ENCODE measurements at regions not wholly inside any gene's neighbourhood (a gene's known extent, or its start where the extent isn't known, plus 50 kb on each side); places are given as distances from the start of the nearest gene placed in this dataset.

DNA sequence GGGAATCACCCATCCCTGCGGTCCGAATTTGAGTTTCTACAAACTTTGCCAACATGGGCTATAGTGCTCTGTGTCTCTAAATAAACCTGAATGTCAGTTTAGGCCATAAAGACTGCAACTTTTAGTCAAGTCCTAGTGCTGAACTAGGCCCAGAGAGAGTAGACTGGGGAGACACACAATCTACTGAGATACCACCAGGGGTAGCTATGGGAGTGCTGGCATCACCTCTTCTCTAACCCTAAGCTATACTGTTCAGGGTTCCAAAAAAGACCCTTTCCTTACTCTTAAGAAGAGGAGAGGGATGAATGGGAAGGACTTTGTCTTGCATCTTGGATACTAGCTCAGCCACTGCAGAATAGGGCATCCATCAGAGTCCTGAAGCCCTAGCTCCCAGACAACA is 866.7 kb upstream of the PRMT6 start:
- TF ChIP-seq, protein P1, sequence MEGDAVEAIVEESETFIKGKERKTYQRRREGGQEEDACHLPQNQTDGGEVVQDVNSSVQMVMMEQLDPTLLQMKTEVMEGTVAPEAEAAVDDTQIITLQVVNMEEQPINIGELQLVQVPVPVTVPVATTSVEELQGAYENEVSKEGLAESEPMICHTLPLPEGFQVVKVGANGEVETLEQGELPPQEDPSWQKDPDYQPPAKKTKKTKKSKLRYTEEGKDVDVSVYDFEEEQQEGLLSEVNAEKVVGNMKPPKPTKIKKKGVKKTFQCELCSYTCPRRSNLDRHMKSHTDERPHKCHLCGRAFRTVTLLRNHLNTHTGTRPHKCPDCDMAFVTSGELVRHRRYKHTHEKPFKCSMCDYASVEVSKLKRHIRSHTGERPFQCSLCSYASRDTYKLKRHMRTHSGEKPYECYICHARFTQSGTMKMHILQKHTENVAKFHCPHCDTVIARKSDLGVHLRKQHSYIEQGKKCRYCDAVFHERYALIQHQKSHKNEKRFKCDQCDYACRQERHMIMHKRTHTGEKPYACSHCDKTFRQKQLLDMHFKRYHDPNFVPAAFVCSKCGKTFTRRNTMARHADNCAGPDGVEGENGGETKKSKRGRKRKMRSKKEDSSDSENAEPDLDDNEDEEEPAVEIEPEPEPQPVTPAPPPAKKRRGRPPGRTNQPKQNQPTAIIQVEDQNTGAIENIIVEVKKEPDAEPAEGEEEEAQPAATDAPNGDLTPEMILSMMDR (IDR thresholded peaks at IDR 0.05; ENCODE audit: low read depth, low read length) = no peak
- no peak overlapping the region for H3K4me3 ChIP-seq (ENCODE audit: low read depth, low read length)

DNA sequence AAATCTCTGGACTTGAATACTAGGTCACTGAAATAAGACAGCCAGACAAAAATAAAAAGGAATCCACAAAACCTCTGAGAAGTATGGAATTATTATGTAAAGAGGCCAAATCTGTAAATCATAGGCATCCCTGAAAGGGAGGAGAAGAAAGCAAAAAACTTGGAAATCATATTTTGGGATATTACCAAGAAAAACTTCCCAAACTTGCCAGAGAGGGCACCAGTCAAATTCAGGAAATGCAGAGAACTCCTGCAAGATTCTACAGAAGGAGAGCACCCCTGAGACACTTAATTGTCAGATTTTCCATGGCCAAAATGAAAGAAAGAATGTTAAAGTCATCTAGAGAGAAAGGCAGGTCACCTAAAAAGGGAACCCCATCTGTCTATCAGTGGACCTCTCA is 862.3 kb upstream of the PRMT6 start:
- H3K4me3 ChIP-seq (ENCODE audit: low read depth, low read length) = no peak overlapping the region

DNA sequence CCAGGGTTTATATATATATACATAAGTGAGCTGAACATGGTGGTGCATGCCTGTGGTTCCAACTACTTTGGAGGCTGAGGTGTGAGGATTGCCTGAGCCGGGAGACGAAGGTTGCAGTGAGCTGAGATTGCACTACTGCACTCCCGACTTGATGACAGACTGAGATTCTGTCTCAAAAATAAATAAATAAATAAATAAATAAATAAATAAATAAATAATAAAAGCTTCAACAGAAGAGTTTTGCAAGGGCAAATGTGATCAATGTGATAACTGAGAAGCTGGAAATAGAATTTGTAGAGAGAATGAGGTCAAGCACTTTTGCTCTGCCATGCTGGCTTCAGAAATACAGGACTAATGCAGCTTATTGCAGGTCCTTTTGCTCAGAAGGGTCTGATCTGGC is 855.8 kb upstream of the PRMT6 start:
- no peak overlapping the region for H3K4me3 ChIP-seq (ENCODE audit: low read depth, low read length)
- TF ChIP-seq, protein P1 (IDR thresholded peaks at IDR 0.05; ENCODE audit: low read depth, low read length) = no peak

More for the DNA sequence above, 862.3 kb upstream of the PRMT6 start:
- TF ChIP-seq, protein P1 (IDR thresholded peaks at IDR 0.05; ENCODE audit: low read depth, low read length) = no peak

DNA sequence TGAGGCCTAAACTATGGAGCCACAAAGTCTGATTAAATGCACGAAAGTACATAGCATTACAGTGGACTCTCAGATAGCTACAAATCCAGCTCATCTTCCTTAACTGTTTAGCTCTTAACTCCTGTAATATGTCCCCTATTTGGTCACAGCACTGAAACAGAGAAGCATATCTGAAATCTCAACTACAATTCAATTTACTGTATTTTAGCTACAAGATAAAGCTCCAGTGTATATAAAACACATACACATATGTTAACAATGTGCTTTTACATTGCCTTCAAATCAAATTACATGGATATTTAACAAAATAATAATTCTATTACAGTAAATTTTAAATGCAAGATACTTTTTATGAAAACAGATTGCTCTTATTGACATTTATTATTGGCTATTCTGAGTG is 849.3 kb upstream of the PRMT6 start:
- no peak overlapping the region for H3K4me3 ChIP-seq (ENCODE audit: low read depth, low read length)
- TF ChIP-seq, protein P1 (IDR thresholded peaks at IDR 0.05; ENCODE audit: low read depth, low read length) = no peak

DNA sequence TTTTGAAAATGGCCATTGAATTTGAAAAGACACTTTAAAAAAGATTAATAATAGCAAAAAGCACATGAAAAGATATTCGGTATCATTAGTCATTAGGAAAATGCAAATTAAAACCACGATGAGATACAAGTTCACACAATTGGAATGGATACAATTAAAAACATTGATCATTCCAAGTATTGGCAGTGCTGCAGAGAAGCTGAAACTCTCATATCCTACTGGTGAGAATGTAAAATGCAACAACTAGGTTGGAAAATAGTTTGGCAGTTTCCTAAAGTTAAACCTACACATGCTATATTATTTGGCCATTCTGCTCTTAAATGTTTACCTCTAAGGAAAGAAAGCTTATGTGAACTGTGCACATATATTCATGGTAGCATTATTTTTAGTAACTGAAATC is 838.7 kb upstream of the PRMT6 start:
- TF ChIP-seq, protein P1 (IDR thresholded peaks at IDR 0.05; ENCODE audit: low read depth, low read length) = no peak
- no peak overlapping the region for H3K4me3 ChIP-seq (ENCODE audit: low read depth, low read length)

DNA sequence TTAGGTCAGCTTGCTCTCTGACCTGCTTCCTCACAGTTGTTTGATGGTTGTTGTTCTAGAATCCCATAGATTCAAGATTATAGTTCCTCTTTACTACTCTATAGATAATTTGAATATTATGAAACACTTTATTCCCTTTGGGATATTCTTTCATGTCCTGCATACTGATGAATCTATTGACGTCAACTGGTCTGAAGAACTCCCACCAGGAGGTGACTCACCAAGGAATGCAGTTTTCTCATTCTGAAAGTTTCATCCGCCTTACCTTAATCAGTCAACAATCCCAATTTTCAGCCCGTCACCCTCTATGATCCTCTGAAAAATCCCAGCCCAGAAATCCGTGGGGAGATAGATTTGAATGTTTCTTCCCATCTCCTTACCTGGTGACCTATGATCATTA is 834.1 kb upstream of the PRMT6 start:
- H3K4me3 ChIP-seq (ENCODE audit: low read depth, low read length) = no peak overlapping the region
- TF ChIP-seq, protein P1 (IDR thresholded peaks at IDR 0.05; ENCODE audit: low read depth, low read length) = no peak

DNA sequence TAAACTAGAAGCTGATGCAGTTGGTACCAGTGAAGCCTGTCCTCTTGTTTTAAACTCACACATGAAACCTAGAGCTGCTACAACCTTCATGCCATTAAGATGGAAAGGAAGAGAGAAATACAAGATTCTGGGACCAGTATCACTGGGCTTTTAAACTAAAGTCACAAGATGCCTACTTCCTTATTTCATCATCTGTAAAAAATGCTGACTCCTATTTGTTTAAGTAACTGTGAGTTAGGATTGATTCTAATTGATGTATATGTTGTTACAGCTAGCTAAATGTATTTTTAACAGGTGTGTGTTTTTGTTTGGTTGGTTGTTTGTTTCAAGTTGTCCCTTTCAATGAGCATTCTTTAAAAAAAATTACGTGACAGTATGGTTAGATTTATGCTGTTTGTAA is 833.3 kb upstream of the PRMT6 start:
- TF ChIP-seq, protein P1 (IDR thresholded peaks at IDR 0.05; ENCODE audit: low read depth, low read length) = no peak
- no peak overlapping the region for H3K4me3 ChIP-seq (ENCODE audit: low read depth, low read length)
